Prostate gland (tissue), 2 donors: ENCODE measurements at regions not wholly inside any gene's neighbourhood (a gene's known extent, or its start where the extent isn't known, plus 50 kb on each side); places are given as distances from the start of the nearest gene placed in this dataset.
A peak's percentile ranks its signal among the peaks of the same experiment; 100 is the strongest.

Experiments used
- DNase-seq: peaks from one replicate; pipeline ENCODE4 v3.0.0-alpha.2; 2019; ENCODE audit warnings: low spot score
- H3K27ac ChIP-seq, 2 donors: fragments of 200-600 bp; sonication (generic); 2 replicates each; pipeline ENCODE4 v1.5.1; 2017 to 2019
- H3K27me3 ChIP-seq: fragments of 200-600 bp; sonication (generic); replicated peaks from 2 replicates; pipeline ENCODE4 v1.5.1; 2019; ENCODE audit not compliant: insufficient read depth
- H3K36me3 ChIP-seq, 2 donors: fragments of 200-600 bp; sonication (generic); 1 replicate in 1 of 2; 2 replicates in 1 of 2; pipeline versions ENCODE4 v1.5.1 to v1.8.1; 2017 to 2019
- H3K4me1 ChIP-seq: fragments of 200-600 bp; sonication (generic); replicated peaks from 2 replicates; pipeline ENCODE4 v1.5.1; 2019
- H3K4me3 ChIP-seq, 2 donors: fragments of 200-600 bp; sonication (generic); 2 replicates each; pipeline ENCODE4 v1.5.1; 2017 to 2019
- H3K9me3 ChIP-seq: fragments of 200-600 bp; sonication (generic); 2 replicates; pipeline ENCODE4 v1.5.1; 2017
- CTCF ChIP-seq, 4 experiments: fragments of 200-600 bp in 2 of 4; fragments of 450-650 bp in 2 of 4; sonication (generic) in 2 of 4; IDR thresholded peaks; 1 replicate in 3 of 4; 2 replicates in 1 of 4; pipeline ENCODE4 v1.5.1; 2016 to 2019; ENCODE audit warnings: antibody characterized with exemption in 4 of 4, mild to moderate bottlenecking in 2 of 4, moderate library complexity in 2 of 4
- POLR2A ChIP-seq: fragments of 450-650 bp; IDR thresholded peaks from one replicate; pipeline ENCODE4 v1.6.1; 2016; ENCODE audit warnings: antibody characterized with exemption, mild to moderate bottlenecking
- POLR2AphosphoS5 ChIP-seq: sonication (generic); formaldehyde crosslinking; IDR thresholded peaks from one replicate; pipeline ENCODE4 v1.6.1; 2017; ENCODE audit warnings: antibody characterized with exemption
- WGBS: methylation state at CpG from one replicate; pipeline ENCODE4 v1.1.5; 2018; 5-methylcytosine and 5-hydroxymethylcytosine counted together
- intact Hi-C: fragments of 100-400 bp; cut with DNase I; formaldehyde crosslinking; loops from one replicate; pipeline ENCODE4 v1.14.2; 2022

DNA sequence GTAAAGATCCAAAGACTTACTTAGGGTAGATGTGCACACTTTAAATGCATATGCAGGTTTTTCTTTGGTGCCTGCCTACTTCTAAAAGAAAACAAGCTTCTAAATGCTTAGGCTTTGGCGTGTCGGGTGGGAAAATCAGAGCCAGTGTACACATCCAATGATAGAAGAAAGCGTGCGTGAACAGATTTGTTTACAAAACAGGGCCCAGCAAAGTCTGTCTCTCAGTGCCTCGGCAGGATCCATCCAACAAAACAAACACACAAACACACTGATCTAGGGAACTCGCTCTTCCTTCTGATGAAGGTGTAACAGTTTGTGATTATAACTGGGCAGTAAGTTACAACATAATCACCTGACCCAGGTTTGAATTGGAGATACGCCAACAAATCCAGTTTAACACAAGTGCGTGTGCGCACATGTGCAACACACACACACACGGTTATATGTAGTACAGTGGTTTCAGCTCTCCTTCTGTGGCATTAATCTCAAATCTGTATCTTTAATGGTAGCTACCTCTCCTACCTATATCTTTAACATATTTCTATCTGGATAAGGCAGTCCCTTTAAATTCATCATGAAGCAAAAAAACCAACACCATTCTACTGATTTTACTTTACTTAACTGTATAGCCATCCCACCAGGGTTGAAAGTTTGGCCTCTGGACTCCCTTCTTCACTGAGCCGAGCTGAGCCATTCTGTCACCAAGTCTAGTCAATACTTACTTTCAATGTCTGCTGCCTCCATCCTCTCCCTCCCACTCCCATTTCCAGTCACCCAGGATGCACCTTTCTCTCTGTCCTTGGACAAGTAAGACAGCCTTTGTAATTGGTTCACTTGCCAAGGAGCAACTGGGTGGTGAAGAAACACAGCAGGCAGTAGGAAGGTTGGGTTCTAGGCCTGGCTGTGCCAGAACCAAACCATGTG, 184.4 kb upstream of the KLF14 start:
- Histone ChIP-seq H3K9me3 (no peaks in the 10 kb centered on the region), H3K4me1 (peaks cover 38% of the 10 kb centered on the region), H3K36me3 (no peaks in the 10 kb centered on the region), H3K27me3 (no peaks in the 10 kb centered on the region), H3K4me3 (no peak overlapping the region), H3K27ac (peak overlapping the region; percentile 56 to 70)
- WGBS = 53% methylated on average over 11 of the region's 11 CpGs
- no peak for DNase-seq
- intact Hi-C loops = no loop called here
- no peak for TF ChIP-seq CTCF (IDR thresholded peaks at IDR 0.05)
- peak; percentile 69 for TF ChIP-seq POLR2AphosphoS5

DNA sequence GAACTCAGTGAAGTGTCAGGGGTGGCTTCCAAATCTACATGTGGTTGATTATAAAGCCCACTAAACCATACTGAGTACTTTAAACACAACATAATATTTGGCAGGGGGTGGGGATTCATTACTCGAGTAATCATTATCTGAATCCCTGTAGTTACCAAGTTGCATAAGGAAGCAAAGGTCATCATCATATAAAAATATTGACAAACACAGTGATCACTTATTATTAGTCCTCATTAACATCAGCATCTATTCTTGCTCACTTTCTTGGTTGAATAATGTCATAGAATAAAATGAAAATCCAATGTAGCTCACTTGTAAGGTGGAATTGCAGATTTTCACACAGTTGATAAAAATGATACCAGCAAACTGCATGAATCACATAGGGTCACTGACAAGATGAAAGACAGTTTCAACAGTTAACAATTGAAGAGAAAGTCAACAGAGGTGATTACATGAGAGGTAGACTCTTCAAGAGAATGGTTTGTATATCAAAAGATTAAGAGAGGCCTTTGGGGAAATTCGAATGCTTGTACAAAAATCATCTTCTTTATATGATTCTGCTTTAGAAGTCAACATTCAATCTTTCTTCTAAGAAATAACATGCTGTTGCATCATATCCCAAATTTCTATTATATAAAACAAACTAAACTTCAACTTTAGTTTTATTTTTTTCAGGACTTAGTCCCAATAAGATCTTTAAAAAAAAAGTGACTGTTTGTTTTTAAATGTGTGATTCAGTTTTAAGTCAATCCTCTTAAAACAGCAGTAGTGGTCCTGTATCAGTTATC, 185.5 kb upstream of the KLF14 start:
- DNase-seq = no peak
- H3K9me3 ChIP-seq = no peaks in the 10 kb centered on the region
- H3K27ac ChIP-seq = peak overlapping the region in 1 of 2 donors; percentile 81
- H3K4me3 ChIP-seq = no peak overlapping the region
- peaks cover 38% of the 10 kb centered on the region for H3K4me1 ChIP-seq
- TF ChIP-seq POLR2AphosphoS5 (no peak), POLR2A (no peak), CTCF (IDR thresholded peaks at IDR 0.05) (no peak)
- intact Hi-C loops = no loop called here
- WGBS = 82% methylated on average over 2 of the region's 2 CpGs
- no peaks in the 10 kb centered on the region for H3K36me3 ChIP-seq
- H3K27me3 ChIP-seq = no peaks in the 10 kb centered on the region

GRCh38 chr7:130920122-130920521, 186.1 kb upstream of the KLF14 start:
- Histone ChIP-seq H3K36me3 (no peaks in the 10 kb centered on the region), H3K27me3 (no peaks in the 10 kb centered on the region), H3K4me1 (peaks cover 38% of the 10 kb centered on the region), H3K9me3 (no peaks in the 10 kb centered on the region), H3K27ac (peak overlapping the region; percentile 78 to 81), H3K4me3 (no peak overlapping the region)
- no peak for DNase-seq
- intact Hi-C loops = no loop called here
- TF ChIP-seq POLR2AphosphoS5 (no peak), POLR2A (no peak), CTCF (IDR thresholded peaks at IDR 0.05) (no peak)
- WGBS = 52% methylated on average over 3 of the region's 3 CpGs

DNA sequence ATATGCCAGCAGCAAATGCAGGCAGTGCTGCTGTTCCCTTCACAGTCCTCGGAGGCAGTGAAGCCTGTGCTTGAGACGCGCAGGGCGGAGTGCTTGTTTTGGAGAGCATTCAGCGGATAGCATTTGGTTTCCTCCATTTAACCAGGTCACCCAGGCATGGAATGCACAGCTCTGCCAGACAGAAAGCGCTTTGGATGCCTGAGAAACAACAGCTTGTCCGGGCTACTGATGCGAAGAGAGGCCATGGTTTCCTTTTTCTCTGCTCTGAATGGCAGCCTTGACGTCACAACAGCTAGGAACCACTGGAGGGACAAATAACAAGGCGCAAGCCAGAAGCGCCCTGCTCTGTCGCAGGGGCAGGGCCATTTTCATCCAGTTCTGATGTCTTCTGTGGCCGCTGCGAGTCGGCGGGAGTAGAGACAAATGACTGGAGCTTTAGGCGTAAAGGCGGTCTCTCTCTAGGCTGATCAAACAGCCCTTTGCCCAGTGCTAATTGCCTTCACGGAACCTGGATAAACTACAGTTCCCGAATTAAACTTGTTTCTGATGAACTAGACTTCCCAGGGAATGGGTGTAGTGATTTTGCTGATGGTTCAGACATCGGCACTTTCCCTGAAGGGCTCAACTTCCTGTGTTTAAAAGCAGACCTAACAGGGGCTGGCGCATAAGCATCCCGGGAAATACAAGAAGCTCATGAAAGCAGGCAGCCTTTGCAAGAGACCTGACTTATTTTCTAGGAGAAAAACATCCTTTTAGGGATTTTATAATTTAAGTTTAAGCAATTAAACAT, 187.6 kb upstream of the KLF14 start:
- TF ChIP-seq POLR2A = no peak
- TF ChIP-seq CTCF (IDR thresholded peaks at IDR 0.05) = peak in 1 of 4 experiments; percentile 7
- TF ChIP-seq POLR2AphosphoS5 = peak; percentile 74
- Histone ChIP-seq H3K4me1 (peaks cover 25% of the 10 kb centered on the region), H3K4me3 (peak overlapping the region in 1 of 2 donors; percentile 12), H3K9me3 (no peaks in the 10 kb centered on the region), H3K36me3 (no peaks in the 10 kb centered on the region), H3K27me3 (no peaks in the 10 kb centered on the region), H3K27ac (peak overlapping the region; percentile 78 to 81)
- WGBS = 29% methylated on average over 23 of the region's 23 CpGs
- DNase-seq = peak; percentile 80
- intact Hi-C loops = no loop called here
